Stimulated activated CD4-positive, alpha-beta T cell treated with anti-CD3 and anti-CD28 coated beads, Interleukin-1b, Interleukin-23, amount 100 ng/mL, for 48 hours (primary cell): ENCODE measurements at regions not wholly inside any gene's neighbourhood (a gene's known extent, or its start where the extent isn't known, plus 50 kb on each side); places are given as distances from the start of the nearest gene placed in this dataset.

Experiments
- DNase-seq: peaks from one replicate; pipeline ENCODE4 v3.0.0-alpha.2; 2020

DNA sequence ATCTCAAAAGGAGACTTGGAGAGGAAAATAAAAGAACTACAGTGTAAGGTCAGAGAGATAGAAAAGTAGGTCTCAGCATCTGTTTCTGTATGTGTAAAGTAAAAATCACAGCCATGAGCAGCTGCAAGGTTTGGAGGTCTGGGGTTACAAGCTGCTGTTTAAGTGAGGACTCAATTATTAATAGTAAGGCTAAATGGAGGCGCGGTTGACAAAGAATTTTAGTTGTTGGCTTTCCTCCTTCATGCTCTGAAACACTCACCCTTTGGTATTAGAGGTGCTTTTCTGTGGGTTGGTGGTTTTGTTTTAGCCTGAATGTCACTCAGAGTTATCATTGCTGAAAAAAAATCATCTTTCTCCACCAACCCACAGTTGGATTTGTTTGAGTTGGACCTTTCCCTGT, 59.8 kb upstream of the HAO2 start:
- no peak for DNase-seq

DNA sequence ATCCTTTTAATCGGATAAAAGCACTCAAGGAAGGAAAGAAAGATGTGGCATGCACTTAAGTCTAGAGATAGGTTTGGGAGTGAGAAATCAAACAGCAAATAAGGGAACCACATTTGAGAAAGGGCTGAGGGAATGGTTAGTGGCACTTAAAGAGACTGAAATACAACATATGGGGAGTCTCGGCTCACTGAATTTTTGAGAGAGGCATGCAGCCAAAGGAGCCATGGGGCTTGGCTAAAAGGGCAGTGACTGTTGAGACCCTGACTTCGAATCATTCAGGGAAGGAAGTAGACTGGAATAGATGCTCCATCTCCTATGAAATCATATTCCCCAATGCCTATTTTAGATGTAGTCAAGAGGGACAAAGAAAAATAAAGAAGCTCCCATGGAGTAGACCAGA, 58.3 kb upstream of the HAO2 start:
- no peak for DNase-seq

DNA sequence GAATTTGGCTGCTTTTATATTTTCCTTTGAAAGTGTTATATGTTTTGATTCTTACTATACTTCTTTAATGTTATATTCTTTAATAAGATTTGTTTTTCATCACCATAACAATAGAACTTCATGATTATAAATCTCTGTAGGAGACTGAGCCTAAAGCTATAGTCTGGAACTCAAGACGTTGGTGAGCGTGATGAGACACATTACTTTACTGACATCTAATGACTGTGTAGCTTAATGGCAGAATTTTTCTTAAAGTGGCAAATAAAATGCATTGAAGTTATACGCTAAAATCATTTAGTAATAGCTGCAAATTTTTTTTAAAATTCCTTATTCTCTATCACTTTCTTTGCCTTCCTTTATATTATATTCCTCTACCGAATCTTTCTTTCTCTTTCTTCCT, 56.1 kb upstream of the HAO2 start:
- DNase-seq = no peak

DNA sequence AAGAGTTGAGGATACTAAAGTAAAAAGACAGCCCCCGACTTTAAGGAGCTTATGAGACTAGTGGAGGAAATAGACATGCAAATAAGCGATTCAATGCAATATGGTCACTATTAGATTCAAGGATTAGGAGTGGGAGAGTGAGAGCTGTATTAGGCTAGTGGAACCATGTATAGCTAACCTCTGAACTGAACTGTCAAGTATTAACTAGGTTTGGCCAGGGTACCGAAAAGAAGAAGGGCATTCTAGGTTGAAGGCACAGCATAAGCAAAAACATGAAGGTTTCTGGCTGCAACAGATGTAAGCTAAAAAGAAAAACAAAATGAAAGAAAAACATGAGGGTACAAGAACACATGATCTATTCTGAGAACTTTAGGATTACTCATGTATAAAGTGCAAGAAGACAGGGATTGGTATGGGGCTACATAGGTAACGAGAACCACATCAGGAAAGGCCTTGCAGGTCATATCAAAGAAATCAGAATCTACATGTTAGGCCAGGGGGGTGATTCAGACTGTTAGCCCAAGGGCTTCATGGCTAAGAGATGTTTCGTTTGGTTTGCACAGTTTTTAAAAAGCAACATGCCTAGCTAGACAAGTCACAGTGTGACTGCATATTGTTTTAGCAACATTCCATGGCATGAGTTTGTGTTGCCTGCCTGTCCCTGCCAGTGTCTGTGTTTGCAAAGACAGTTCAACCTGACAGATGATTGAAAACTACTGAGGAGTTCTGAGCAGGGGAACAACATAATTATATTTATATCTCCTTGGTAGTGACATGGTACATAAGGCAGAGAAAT, 54.4 kb upstream of the HAO2 start:
- no peak for DNase-seq

DNA sequence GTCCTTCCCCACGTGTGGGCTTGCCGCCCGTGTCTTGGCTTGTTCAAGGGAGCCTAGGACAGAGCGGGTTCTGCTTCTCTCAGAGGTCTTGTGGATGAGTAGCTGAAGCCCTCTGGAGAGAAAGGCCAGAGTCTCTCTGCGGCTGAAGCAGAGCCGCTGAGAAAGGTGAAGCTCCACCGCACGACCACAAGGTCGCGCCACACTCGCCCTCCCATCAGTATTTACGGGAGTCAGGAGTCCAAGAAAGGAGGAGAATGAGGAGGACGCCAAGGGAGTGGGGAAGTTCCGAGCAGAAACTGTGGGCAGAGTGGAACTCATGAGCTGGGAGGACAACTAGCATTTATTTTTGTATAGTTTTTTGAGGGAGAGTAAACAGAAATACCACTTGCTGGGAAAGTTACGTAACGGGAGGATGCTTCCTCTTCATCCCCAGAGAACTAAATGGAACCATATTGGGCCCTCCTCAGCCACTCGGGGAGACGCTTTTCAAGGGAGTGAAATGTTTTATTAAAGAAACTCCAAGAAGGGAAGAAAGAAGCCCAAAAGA, 51.6 kb upstream of the HAO2 start:
- DNase-seq = no peak

DNA sequence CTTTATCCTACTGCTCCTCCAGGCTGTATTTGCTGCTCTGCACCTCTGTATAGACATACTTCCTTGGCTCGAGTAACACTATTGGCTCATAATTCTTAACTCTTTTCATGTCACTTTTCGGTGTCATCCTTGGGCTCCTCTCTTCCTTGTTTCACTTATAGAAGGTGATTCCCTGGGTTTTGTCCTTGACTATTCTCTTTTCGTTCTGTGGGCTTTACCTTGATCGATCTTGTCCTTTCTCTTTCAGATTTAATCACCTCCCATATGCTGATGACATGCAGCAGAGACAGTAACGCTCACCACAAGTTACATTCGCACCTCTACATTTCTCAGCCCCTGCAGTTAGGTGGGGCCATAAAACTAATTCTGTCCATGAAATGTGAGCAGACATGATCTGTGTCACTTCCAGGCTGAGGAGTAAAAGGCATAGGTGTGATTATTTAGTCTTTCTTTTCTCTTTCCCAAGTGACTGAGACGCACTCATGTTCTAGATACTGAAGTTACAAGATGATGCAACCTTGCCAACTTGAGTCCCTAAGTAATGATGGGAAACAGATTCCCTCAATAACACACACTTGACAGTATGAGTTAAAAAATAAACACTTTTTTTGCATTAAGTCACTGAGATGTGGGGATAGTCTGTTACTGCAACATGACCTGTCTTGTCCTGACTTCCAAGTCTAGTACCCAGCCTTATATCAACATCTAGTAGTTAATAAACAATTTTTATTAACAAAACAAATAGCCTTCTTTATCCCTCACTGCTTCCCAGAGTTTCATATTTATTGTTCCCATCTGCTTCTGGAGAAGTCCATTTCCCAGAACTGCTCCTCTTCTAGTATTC, 49.9 kb upstream of the HAO2 start:
- DNase-seq = no peak
